Hematopoietic multipotent progenitor cell treated with erythropoietin and hydrocortisone succinate and interleukin-3 and kit ligand, for 4 days (in vitro differentiated cells): ENCODE measurements at regions not wholly inside any gene's neighbourhood (a gene's known extent, or its start where the extent isn't known, plus 50 kb on each side); places are given as distances from the start of the nearest gene placed in this dataset.
"Not testable (repeated sequence)": the region's sequence is repeated elsewhere in the genome, so short reads cannot be mapped to it uniquely, and the experiment has no call there.

ENCODE experiments used
- DNase-seq: peaks from one replicate; pipeline ENCODE4 v3.0.0-alpha.2; 2015

- no peak for DNase-seq
Measured at GRCh38 chr13:76829572-76830327, 56.5 kb downstream of the KCTD12 start.

GRCh38 chr13:76828316-76828741, 57.9 kb downstream of the KCTD12 start:
- DNase-seq: no peak

- DNase-seq: no peak
Measured at GRCh38 chr13:76826527-76826926, 59.7 kb downstream of the KCTD12 start.

GRCh38 chr13:76825430-76825829, 60.8 kb downstream of the KCTD12 start:
- DNase-seq: no peak

GRCh38 chr13:76823969-76824368, 62.2 kb downstream of the KCTD12 start:
- DNase-seq: no peak

- peak; percentile 37 for DNase-seq
Measured at GRCh38 chr13:76822698-76823267, 63.4 kb downstream of the KCTD12 start.

GRCh38 chr13:76821222-76821621, 65.0 kb downstream of the KCTD12 start:
- DNase-seq: not testable (repeated sequence)

- no peak for DNase-seq
Measured at GRCh38 chr13:76820759-76821158, 65.4 kb downstream of the KCTD12 start.

- no peak for DNase-seq
Measured at GRCh38 chr13:76816394-76816793, 69.8 kb downstream of the KCTD12 start.

GRCh38 chr13:76815344-76815743, 70.9 kb downstream of the KCTD12 start:
- no peak for DNase-seq

GRCh38 chr13:76813891-76814290, 72.3 kb downstream of the KCTD12 start:
- peak; percentile 56 for DNase-seq

- no peak for DNase-seq
Measured at GRCh38 chr13:76813000-76813691, 73.1 kb downstream of the KCTD12 start.

GRCh38 chr13:76812206-76812897, 73.9 kb downstream of the KCTD12 start:
- DNase-seq: no peak

- no peak for DNase-seq
Measured at GRCh38 chr13:76809389-76809788, 76.8 kb downstream of the KCTD12 start.

GRCh38 chr13:76808927-76809326, 77.3 kb downstream of the KCTD12 start:
- no peak for DNase-seq

- DNase-seq: no peak
Measured at GRCh38 chr13:76804801-76805200, 81.4 kb downstream of the KCTD12 start.

GRCh38 chr13:76803831-76804230, 82.4 kb downstream of the KCTD12 start:
- DNase-seq: peak; percentile 71

GRCh38 chr13:76800943-76801342, 85.3 kb downstream of the KCTD12 start:
- no peak for DNase-seq

- peak; percentile 18 for DNase-seq
Measured at GRCh38 chr13:76799696-76800095, 86.5 kb downstream of the KCTD12 start.

- DNase-seq: peak; percentile 54
Measured at GRCh38 chr13:76798037-76798436, 88.2 kb downstream of the KCTD12 start.

GRCh38 chr13:76797361-76797760, 88.8 kb downstream of the KCTD12 start:
- DNase-seq: no peak

GRCh38 chr13:76796851-76797250, 89.4 kb downstream of the KCTD12 start:
- no peak for DNase-seq
